ENCODE measurements at regions not wholly inside any gene's neighbourhood (a gene's known extent, or its start where the extent isn't known, plus 50 kb on each side); places are given as distances from the start of the nearest gene placed in this dataset.
"Not testable (repeated sequence)": the region's sequence is repeated elsewhere in the genome, so short reads cannot be mapped to it uniquely, and the experiment has no call there.

DNA sequence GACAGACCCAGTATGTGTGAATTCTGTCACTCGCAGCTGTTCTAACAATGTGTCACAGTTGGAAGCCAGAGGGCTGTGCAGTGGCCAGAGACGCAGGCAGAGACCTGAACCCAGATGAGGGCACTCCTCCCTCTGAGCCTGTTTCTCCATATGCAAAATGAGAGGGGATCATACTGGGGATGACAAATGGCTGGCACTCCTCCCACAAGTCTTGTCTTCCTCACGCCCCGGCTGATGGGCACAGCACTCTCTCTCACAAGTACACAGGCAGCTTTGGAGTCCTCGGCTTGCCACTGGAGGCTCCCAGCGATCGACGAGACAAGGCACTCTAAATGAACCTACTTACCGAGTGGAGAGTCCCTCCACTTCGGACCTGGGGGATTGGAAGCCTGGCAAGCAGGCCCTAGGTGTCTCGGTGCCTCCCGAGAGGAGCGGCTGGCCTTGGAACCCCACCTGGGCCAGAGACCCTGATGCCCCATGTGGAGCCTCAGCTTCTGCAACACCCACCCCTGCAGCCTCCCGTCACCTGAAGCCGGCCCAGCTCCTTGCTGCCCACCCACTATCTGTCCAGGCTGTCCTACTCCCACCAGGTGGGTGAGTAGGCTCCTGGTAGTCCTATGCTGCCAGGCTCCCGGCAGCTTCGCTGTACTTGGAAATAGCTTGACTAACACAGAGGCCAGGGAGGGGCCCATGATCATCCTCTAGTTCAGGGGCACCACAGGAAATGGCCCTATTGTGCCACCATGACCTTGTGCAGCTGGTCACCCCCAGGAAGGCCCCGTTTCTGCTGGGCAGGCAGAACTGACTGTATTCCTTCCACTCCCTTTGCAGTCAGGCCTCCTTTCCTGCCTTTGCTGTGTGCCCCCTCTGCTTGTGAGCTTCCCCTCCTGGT lies 65.0 kb upstream of the IQSEC1 start:
- DNase-seq (ENCODE audit: low spot score): no peak

DNA sequence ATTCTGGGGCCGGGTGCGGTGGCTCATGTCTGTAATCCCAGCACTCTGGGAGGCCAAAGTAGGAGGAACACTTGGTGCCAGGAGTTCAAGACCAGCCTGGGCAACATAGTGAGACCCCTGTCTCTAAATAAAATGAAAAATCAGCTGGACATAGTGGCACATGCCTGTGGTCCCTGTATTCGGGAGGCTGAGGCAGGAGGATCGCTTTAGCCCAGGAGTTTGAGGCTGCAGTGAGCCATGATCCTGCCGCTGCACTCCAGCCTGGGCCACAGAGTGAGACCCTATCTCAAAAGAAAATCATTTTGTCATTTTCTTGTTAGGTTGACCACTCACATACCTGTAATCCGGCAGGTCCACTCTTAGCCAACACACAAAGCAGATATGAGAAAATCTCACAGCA lies 63.6 kb upstream of the IQSEC1 start:
- not testable (repeated sequence) for DNase-seq (ENCODE audit: low spot score)

DNA sequence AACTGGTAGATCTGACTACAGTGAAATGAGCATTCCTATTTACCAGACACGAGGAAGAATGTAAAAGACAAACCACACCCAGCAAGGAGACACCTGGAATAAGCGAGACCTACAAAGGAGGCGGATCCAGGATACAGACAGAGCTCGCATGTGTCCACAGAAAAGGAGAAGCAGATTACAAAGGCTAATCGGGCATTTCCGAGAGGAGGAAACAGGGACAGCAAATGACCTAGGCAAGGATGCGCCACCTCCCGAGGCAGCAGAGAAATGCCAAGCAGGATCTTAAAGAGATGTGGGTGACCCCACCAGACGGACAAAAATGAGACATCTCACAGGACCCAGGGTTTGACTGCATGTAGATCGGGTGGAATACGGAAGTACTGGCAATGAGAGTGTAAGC lies 63.2 kb upstream of the IQSEC1 start:
- no peak for DNase-seq (ENCODE audit: low spot score)

DNA sequence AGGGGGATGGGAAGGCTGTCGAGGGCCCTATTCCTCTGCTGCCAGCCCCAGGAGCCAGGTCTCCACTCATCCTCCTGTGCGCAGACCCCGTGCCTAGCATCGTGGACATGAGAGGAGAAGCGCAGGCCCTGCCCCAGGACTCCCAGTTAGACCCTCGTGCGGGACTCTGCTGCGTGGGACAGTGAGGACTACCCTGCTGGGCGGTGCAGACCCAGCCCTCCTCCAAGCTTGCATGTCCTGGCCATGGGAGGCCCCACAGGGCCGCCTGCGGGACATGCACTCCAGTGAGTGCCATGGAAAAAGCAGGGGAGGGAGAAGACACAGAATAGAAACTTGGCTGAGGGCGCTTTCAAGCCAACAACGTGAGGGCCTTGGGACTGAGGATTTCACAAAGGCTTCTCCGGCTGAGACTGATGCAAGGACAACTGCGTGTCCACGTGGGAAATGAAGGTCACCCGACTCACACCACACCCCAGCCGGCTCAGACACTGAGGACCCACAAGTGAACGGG lies 62.6 kb upstream of the IQSEC1 start:
- no peak for DNase-seq (ENCODE audit: low spot score)

DNA sequence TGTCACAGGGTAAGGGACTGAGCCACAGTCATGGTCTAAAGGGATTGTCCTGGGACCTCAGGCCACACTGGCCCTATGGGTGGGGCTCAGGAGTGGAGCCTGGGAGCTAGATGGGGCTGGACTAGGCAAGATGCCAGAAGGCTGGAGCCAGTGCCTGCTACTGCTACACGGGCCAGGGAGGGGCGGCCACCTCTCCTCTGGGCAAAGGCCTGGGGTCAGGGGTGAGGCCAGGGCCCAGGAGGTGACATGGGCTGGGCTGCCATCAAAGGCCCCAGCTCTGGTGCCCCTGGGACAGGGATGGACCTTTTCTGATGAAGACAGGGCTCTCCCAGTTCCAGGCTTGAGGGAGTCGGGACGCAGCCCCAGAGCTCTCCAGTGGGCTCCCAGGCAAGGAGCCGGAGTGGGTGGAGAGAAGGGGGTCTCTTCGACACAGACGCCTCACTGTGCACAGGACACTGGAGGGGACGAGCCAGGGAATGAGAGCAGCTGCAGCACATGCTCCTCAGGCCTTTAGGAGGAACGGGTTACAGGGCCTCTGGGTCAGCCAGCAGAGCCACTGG lies 62.1 kb upstream of the IQSEC1 start:
- DNase-seq (ENCODE audit: low spot score): no peak

DNA sequence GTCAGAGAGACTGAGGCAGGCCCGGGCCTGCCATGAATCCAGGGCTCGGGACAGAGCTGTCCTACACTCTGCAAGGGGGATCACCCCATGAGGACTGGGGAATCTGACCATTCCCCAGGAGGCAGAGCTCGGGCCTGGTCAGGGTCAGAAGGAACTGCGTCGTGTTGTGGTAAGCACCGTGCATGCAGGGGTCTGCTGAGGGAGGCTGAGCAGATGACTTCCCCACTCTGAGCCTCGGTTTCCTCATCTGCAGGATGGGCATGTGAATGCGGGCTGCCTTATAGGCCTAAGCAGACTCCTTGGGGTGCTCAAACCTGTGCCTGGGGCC lies 61.6 kb upstream of the IQSEC1 start:
- no peak for DNase-seq (ENCODE audit: low spot score)

DNA sequence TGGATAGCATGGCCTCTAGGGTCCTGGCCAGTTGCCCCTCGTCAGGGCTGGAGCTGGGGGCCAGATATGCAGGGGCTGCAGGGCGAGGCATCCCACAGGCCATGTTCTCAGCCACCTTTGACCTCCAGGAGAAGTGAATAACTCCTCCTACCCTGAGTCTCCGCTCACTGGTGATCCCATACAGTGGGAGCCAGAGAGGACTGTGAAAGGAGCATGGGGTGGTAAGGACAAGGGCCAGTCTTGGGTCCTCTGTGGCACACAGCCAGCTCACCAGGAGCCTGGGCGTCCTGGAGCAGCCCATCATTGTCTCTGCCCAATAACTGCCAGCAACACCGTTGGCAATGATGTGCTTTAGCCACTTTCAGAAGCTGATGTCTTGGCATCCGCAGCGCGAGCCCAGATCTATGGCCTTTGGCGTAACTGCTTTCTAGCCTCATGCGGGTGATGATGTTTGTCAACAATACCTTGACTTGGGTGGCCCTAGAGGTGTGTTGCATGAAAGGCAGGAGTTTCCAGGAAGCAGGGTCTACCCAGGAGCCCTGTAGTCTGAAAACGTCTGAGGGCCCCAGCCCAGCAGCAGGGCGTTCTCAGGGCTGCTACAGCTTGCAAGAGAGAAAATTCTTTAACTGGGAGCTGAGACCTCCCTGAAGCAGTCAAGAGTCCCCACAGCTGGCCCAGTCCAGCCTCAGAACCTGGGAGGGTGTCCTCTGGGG lies 61.1 kb upstream of the IQSEC1 start:
- DNase-seq (ENCODE audit: low spot score): no peak

DNA sequence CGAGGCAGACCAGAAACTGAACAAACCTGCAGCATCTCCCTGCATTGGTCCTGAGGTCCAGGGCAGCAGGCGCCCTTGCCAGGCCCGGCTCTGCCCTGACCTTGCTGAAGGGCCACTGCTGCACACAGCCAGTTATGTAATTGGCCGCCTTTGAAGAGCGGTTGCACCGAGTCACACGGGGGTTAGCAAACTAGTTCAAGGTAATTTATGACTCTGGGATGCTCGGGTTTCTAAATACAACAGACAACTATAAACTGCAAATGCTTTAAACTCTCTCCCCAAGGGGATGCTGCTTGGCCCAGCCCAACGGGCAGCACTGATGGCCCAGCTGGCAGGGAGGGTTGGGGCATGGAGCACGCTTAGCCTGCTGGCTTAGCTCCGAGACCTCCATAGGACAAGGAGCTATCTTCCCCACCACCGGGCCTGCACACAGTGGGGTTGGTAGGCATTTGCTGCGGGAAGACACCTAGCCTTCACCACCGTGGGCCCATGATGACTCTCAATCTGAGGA lies 60.3 kb upstream of the IQSEC1 start:
- DNase-seq (ENCODE audit: low spot score): no peak

DNA sequence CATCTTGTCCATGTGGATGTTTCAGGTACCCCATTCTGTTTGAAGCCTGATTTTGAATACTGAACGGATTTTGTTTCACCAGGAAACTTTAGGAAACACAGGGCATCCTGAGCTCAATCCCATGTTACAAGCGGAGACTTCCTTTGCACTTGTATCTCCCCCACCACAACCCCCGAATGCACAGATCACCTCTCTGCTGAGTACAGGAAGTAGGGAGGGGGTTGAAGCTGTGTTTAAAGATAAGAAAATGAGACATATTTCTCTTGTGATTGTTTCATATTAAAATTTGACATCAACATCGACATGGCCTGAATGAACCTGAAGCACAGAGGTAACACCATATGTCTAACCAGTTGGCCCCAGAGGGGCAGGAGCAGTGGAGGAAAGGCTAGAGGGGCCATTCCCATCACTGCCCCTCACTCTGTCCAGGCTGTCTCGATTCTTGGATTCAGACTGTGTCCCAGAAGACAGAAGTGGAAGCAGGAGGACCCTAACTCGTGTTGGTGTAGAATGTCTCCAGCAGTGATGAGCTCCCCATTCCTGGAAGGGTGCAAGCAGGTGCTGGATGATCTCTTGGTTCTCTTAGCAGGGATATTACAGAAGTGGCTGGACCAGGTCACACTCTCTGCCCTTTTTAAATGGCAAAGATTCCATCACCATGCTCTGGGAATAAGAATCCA lies 59.6 kb upstream of the IQSEC1 start:
- no peak for DNase-seq (ENCODE audit: low spot score)

DNA sequence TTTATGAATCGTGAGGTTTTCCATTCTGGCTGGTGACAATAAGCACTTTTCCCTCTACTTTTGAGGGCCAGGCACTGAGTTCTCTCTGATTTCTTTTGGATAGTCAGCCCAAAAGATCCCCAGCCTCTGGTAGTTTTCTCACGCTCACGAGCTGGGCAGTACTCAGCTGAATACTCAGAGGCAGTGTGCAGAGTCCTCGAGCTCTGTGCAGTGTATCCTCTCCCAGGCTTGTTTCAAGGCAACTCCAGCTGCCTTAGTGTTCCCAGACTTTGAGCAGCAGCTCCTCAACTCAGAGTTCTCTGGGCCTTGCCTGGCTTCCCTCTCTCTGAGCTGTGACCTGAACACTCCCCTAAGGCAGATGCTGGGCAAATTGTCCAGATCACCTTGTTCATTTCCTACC lies 59.1 kb upstream of the IQSEC1 start:
- no peak for DNase-seq (ENCODE audit: low spot score)

DNA sequence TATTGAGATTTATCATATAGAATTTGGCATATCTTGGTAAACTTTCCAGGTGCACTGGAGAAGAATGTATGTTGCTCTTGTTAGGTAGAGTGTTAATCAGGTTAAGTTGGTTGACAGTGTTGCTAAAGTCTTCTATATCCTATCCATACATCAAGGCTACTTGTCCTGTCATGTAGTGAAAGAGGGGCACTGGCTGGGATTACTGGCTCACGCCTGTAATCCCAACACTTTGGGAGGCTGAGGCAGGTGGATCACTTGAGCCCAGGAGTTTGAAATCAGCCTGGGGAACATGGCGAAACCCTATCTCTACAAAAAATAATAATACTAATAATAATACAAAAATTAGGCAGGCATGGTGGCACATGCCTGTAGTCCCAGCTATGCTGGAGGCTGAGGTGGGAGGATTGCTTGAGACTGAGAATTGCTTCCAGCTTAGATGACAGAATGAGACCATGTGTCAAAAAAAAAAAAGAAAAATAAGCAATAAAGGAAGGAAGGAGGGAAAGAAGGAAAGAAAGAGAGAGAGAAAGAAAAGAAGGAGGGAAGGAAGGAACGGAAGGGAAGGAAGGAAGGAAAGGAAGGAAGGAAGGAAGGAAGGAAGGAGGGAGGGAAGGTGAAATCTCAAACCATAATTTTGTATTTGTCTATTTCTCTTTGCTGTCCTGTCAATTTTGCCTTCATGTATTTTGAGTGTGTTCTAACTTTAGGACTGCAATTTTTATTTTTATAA lies 57.4 kb upstream of the IQSEC1 start:
- DNase-seq (ENCODE audit: low spot score): no peak

DNA sequence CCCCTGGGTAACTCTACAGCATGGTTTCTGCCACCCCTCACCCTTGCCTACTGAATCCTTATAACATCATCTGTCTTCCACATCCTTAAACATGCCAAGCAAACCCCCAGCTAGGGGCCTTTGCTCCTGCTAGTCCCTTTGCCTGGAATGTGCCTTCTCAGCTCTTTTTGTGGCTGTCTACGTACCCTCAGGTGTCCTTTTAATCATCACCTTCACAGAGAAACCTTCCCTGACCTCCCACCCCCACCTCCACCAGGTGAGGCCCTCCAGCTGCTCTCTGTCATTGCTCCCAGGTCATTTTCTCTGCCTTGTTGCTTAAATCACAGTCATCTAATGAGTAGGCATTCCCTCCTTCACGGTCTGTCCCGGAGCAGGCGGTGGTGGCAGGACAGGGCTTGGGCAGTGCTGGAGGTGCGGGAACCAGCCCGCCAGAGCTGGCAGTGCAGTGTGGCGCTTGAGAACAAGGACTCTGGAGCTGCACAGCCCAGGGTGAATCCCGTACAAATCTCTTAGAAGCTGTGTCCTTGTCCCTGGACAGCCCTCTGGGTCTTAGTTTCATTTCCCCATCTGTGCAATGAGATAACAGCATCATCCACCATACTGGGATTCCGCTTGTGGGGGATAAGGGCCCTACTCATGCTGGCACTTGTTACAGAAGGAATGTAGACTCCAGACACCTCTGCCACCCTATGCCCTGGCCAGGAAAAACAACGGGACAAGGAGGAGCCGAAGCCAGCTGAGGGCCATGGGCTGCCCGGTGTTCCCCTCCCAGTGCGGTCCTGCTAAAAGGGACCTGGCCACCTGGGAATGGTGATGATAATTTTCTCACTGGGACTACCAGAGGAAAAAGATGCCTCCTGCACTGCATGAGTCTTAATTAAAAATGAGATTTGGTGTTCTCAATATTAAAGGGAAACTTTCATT lies 52.1 kb upstream of the IQSEC1 start:
- no peak for DNase-seq (ENCODE audit: low spot score)

DNA sequence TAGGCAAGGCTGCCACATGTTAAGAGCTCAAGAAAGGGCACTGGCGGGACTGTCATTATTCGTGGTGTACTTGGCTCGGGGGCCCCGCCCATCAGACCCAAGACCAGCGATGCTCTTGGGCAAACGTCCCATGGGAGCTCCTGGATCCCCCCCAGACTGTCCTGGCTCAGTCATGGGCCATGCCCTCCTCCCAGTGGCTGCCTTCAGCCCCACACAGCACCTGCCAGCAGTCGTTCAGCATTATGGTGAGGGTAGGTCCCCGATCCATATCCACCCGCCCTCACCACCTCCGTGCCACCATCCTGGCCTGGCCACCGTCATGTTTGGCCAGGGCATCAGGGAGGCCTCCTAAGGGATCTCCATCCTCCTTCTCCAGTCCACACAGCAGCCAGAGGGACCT lies 51.4 kb upstream of the IQSEC1 start:
- no peak for DNase-seq (ENCODE audit: low spot score)

DNA sequence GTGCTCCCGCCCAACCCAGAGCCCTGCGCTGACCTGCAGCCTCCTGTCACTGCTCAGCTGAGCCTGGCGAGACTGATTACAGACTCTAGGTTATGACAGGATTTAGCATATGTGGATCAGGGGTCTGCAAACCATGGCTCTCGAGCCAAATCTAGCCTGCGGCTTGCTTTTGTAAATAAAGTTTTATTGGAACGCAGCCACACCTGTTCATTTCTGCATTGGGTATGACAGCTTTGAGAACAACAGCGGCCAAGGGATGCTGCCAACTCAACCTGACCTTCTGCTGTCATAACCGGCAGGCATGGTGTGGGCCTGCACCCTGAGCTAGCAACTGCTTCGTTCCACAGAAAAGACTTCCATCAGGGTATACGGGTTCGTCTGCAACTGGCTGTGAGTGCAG lies 50.5 kb upstream of the IQSEC1 start:
- no peak for DNase-seq (ENCODE audit: low spot score)

DNA sequence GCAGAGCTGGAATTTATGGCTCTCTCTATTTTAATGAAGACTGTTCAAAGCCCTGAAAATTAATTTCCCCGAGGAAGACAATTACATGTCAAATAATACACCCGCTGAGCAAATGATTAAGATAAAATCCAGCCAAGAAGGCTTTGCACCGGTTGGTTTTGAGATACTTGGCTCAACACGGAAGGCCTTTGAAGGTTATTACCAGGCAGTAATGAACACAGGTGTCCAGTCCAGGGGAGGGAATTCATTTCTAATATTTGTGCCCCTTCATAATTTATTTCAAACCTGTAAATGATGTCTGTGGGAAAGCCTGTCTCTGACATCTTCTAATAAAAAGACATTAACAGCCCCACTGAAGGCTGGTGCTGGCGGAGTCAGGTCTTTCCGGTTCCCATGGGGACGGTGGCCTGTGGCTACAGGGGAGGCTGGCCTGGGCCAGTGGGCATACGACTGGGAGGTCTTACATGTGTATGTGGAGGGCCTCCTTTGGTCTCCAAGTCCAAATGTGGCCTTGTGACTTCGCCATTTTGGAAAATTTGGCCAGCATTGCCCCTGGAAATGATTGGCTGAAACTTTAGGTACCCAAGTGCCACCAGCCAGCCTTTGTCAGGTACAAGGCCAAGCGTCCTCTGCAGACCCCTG lies 49.9 kb upstream of the IQSEC1 start:
- DNase-seq (ENCODE audit: low spot score): no peak
